ENCODE measurements at regions not wholly inside any gene's neighbourhood (a gene's known extent, or its start where the extent isn't known, plus 50 kb on each side); places are given as distances from the start of the nearest gene placed in this dataset.

- ChIA-PET RAD21 (ENCODE audit: low non-redundant PET in 1 of 2, low total read pairs in 2 of 2, uncharacterized antibody in 2 of 2, unreplicated experiment in 2 of 2) (no interaction called here), POLR2A (no interaction called here), CTCF (no interaction called here)
- Histone ChIP-seq H3K4me2 (ENCODE audit: low read length) (no peak overlapping the region), H3K27me3 (ENCODE audit: insufficient read depth, low read length) (no peaks in the 10 kb centered on the region), H3K9me3 (ENCODE audit: control insufficient read depth in 1 of 2, insufficient read depth in 1 of 2, low read depth in 1 of 2, low read length in 2 of 2) (no peaks in the 10 kb centered on the region), H3K79me2 (ENCODE audit: insufficient read depth, low read length) (no peaks in the 10 kb centered on the region), H3K27ac (ENCODE audit: low read depth, low read length) (no peak overlapping the region), H3K4me1 (ENCODE audit: control insufficient read depth in 1 of 2, insufficient read depth in 2 of 2, low read length in 2 of 2) (no peaks in the 10 kb centered on the region), H2AFZ (ENCODE audit: low read depth, low read length, poor library complexity, severe bottlenecking) (no peak overlapping the region), H3K4me3 (replicated peaks in 1 of 2; ENCODE audit: low read depth in 1 of 2, low read length in 2 of 2) (no peak overlapping the region), H3K9me2 (ENCODE audit: insufficient read depth) (no peaks in the 10 kb centered on the region), H4K20me1 (ENCODE audit: insufficient read depth) (no peaks in the 10 kb centered on the region), H3K36me3 (ENCODE audit: control insufficient read depth in 1 of 2, insufficient read depth in 2 of 2, low read length in 2 of 2) (no peaks in the 10 kb centered on the region), H3K9ac (ENCODE audit: low read length) (no peak overlapping the region)
- BruUV-seq (replicated peaks) = no TSS peak
- intact Hi-C loops (cut with micrococcal nuclease) = no loop called here
- no peak for ATAC-seq
- TF ChIP-seq, protein P1, sequence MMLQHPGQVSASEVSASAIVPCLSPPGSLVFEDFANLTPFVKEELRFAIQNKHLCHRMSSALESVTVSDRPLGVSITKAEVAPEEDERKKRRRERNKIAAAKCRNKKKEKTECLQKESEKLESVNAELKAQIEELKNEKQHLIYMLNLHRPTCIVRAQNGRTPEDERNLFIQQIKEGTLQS (IDR thresholded peaks at IDR 0.05) = no peak
- TF ChIP-seq ZBTB33 (IDR thresholded peaks at IDR 0.05; ENCODE audit: extremely low read depth, insufficient replicate concordance, low read length) = no peak
- DNase-seq (ENCODE audit: low read depth, low spot score) = no peak
Measured at GRCh38 chr5:82601077-82601476, 322.9 kb upstream of the RPS23 start.

GRCh38 chr5:82599692-82600091, 321.5 kb upstream of the RPS23 start:
- RAD21 ChIA-PET (ENCODE audit: low non-redundant PET in 1 of 2, low total read pairs in 2 of 2, uncharacterized antibody in 2 of 2, unreplicated experiment in 2 of 2) = no interaction called here
- no peaks in the 10 kb centered on the region for H3K9me2 ChIP-seq (ENCODE audit: insufficient read depth)
- POLR2A ChIA-PET = no interaction called here
- DNase-seq (ENCODE audit: low read depth, low spot score) (no peak), ATAC-seq (no peak)
- BruUV-seq (replicated peaks) = no TSS peak
- no peaks in the 10 kb centered on the region for H3K79me2 ChIP-seq (ENCODE audit: insufficient read depth, low read length)
- CTCF ChIA-PET = no interaction called here
- H3K36me3 ChIP-seq (ENCODE audit: control insufficient read depth in 1 of 2, insufficient read depth in 2 of 2, low read length in 2 of 2) = no peaks in the 10 kb centered on the region
- no peak overlapping the region for H2AFZ ChIP-seq (ENCODE audit: low read depth, low read length, poor library complexity, severe bottlenecking)
- no peak overlapping the region for H3K4me3 ChIP-seq (replicated peaks in 1 of 2; ENCODE audit: low read depth in 1 of 2, low read length in 2 of 2)
- intact Hi-C loops (cut with micrococcal nuclease) = loop anchor here (5.0 kb wide), 1 partner anchor 963 kb away; no protein-coding TSS in a partner anchor
- H3K4me1 ChIP-seq (ENCODE audit: control insufficient read depth in 1 of 2, insufficient read depth in 2 of 2, low read length in 2 of 2) = no peaks in the 10 kb centered on the region
- no peaks in the 10 kb centered on the region for H3K27me3 ChIP-seq (ENCODE audit: insufficient read depth, low read length)
- H3K9ac ChIP-seq (ENCODE audit: low read length) = no peak overlapping the region
- H3K27ac ChIP-seq (ENCODE audit: low read depth, low read length) = no peak overlapping the region
- no peak overlapping the region for H3K4me2 ChIP-seq (ENCODE audit: low read length)
- no peaks in the 10 kb centered on the region for H3K9me3 ChIP-seq (ENCODE audit: control insufficient read depth in 1 of 2, insufficient read depth in 1 of 2, low read depth in 1 of 2, low read length in 2 of 2)
- no peaks in the 10 kb centered on the region for H4K20me1 ChIP-seq (ENCODE audit: insufficient read depth)
- TF ChIP-seq EZH2phosphoT487 (IDR thresholded peaks at IDR 0.05; ENCODE audit: borderline replicate concordance) (no peak), TCF7L2 (IDR thresholded peaks at IDR 0.05; ENCODE audit: borderline replicate concordance, extremely low read depth, insufficient read depth, insufficient read length) (no peak), ZFX (IDR thresholded peaks at IDR 0.05) (no peak), RAD21 (IDR thresholded peaks at IDR 0.05; ENCODE audit: low read depth) (no peak), SIN3A (IDR thresholded peaks at IDR 0.05; ENCODE audit: low read depth) (no peak), POLR2A (IDR thresholded peaks at IDR 0.05; ENCODE audit: borderline replicate concordance, extremely low read depth, insufficient read depth, insufficient read length) (no peak), SP1 (IDR thresholded peaks at IDR 0.05; ENCODE audit: low read depth) (no peak), CTCF (IDR thresholded peaks at IDR 0.05 in 2 of 3, conservative IDR thresholded peaks at IDR 0.05 in 1 of 3; ENCODE audit: borderline replicate concordance in 1 of 3, insufficient read depth in 1 of 3, low read depth in 2 of 3, low read length in 2 of 3) (no peak), JUND (IDR thresholded peaks at IDR 0.05) (no peak), YY1 (IDR thresholded peaks at IDR 0.05; ENCODE audit: extremely low read depth, insufficient replicate concordance, low read depth, low read length) (no peak), REST (IDR thresholded peaks at IDR 0.05; ENCODE audit: low read depth) (no peak), POLR2AphosphoS5 (IDR thresholded peaks at IDR 0.05; ENCODE audit: low read depth, low read length) (no peak)
